Hepatic stellate cell (primary cell): ENCODE measurements at regions not wholly inside any gene's neighbourhood (a gene's known extent, or its start where the extent isn't known, plus 50 kb on each side); places are given as distances from the start of the nearest gene placed in this dataset.
"Not testable (repeated sequence)": the region's sequence is repeated elsewhere in the genome, so short reads cannot be mapped to it uniquely, and the experiment has no call there.

Experiments used
- DNase-seq: peaks from one replicate; pipeline ENCODE4 v3.0.0; 2011; ENCODE audit warnings: low spot score

DNA sequence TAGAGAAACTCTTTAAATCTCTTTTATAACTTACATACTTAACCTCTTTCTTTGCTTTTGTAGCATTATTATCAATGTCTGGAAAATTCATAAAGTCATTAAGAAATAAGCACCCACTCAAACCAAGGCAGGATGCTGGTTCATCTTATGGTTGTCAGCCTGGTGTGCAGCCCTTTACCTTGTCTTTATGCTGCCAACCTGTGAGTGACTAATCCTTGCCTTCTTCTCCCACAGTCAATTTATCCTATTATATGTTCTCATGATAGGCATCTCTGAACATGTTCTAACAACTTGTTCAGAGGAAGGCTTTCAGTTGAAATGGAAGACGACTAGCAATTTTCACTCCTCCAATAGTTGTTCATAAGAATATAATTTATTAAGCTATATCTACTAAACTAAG lies 186.9 kb upstream of the CAND1 start:
- DNase-seq = no peak

DNA sequence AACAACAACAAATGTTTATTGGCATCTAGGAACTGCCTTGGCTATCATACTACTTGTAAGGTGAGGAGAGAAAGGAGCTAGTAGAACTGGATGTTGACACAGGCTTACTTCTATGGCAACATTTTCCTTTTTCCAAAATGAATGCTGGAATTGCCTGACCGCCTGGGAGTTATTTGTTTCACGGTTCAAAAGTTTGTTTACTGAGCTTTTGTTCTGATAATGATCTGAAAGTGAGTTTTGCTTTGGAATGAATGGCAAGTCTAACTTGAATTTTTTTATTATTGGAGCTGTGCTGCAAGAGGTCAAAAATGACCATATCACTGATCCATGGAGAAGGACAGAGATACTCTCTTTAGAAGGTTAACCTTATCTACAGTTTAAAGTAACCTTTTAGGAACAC lies 183.5 kb upstream of the CAND1 start:
- no peak for DNase-seq

DNA sequence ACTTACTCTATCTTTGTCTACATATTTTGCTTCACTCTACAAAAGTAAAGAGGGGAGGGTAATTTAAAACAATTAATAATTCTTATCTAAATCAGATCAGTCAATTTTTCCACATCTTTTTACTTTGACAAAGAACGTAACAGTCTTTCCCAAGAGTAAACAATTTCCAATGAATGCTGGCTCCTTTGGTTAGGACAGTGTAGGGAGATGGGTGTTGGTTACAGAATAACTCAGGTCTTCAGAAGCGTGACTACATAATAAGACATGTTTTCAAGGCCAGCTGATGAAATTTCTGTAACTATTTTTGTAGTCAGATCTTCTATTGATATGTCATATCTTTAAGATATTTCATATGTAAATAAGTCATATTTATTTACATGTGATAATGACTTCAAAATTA lies 183.0 kb upstream of the CAND1 start:
- no peak for DNase-seq

DNA sequence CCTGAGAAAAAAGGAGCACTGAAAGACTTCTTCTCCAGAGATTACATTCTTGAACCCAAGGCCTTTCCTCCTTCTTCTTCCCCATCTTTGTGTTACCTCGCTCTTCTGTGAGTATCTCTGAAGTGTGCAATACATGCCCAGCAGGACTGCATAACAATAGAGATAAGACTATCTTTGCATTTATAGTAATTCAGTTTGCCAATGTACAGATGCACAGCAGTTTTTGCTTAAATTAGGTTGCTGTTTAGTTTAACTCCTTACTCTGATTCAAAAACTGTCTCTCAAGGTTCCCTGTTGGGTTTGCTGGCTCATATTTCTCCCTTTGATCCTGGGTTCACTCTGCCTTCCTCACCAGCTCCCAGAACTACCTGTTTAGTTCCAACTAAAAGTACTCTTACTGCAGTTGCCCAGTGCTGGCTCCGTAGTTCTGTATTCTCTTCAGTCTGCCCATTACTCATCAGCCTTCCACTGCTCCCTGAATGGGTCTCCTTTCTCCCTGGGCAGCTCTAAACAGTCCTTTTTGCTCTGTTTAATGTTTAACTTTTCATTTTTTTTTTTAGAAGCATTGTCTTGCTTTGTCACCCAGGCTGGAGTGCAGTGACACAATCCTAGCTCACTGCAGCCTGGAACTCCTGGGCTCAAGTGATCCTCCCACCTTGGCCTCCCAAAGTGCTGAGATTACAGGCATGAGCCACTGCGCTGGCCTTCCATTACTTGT lies 180.6 kb upstream of the CAND1 start:
- no peak for DNase-seq

DNA sequence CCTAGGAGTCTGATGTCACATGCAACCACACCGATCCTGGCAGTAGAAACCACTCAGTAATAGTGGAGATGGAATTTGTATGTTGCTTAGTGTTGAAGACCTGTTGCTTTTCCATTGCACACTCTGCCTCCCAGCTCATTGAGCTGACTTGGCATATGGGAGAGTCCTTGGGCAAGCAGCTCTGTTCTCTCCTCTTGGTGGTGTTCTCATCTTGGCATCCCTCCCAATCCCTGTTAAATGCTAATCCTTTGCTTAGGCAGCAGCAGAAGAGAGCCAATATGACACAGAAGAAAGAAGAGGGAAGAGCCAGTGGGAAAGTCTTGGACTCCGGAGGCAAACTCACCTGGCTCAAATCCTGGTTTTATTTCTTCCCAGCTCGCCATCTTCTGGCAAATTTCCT lies 178.0 kb upstream of the CAND1 start:
- DNase-seq = no peak

DNA sequence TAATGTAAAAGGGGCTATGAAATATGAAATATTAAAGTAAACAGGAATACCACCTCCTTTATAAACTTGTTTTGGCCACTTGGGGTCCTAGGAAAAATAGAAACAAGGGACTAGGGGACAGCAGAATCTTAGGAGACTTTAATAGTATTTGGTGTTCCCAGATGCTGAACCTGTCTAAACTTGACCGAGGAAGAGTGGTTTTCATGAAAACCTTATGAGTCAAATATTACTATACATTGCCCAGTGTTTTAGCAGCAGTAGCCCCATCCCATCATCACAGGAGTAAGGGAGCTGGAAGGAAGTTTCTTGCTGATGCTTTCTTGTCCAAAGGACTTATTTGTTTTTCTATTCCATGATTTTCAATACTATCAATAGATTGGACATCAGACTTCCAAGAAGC lies 177.5 kb upstream of the CAND1 start:
- DNase-seq = no peak

GRCh38 chr12:67092934-67093333 lies 176.2 kb upstream of the CAND1 start:
- not testable (repeated sequence) for DNase-seq

DNA sequence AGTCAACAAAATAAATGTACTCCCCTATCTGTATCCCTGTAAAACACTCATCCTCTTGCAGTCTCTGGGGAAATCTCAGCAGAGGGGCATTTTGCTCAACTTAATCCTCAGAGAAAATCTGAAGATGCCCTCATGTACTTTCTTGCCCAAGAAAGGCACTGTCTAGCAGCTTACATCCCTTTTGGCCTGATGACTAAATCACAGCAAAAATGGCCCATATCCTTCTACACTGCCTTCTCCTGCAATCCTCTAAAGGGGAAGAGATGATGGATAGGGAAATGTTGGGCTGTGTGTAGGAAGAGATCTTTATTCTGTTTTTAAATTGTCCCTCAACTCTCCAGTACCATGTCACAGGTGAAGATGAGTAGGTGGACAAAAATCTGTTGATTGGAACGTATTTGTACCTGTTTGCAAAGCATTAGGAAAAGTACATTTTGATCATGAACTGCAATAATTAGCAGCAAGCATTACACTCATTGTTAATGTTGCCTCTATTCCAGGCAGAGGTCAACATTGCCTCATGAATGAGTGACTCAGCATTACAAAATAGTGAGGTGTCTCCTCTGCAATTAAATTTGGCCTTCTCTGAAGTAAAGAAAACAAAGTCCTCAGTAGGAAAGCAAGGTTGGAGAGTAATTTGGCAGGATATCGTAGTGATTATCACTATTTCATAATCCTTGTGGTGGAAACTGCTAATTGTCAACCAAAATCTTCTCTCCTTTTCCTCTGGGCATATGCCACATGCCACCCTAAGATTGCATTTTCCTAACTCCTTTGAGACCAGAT lies 172.4 kb upstream of the CAND1 start:
- DNase-seq = no peak

- no peak for DNase-seq
These were observed 169.3 kb upstream of the CAND1 start for GRCh38 chr12:67099858-67100257.

DNA sequence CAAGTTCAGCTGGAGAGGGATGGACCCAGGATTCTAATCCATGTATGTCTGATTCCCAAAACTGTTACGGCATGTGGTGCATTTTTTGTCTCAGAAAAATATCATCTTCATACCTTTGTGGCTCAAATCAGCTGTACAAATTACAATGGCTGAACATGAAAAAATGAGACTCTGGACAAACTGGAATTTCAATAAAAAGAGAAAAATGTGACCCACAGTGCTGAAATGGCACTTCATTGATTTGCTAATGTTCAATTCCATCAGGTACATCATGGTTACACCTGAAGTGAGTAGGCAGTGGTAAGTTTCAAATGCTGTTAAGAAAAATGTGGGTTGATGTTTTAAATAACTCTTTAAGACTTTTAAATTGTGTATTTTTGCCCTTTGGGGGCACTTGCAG lies 165.6 kb upstream of the CAND1 start:
- no peak for DNase-seq

DNA sequence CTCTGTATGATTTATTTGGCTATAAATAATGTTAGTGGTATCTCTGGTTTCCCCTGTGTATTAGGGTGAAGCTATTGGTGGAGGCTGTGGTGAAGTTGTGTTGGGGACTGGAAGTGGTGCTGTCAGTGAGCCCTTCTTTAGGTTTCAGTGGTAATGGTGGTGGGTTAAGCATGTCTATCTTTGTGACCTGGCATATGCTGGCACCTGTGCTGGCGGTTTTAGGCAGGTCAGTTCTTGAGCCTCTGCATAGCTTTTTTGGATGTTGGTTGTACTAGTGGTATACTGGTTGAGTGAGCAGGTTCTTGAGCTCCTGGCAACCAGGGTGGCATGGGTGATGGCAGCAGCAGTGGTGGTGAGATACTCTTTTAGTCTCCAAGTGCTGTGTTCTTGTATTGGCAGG lies 161.9 kb upstream of the CAND1 start:
- no peak for DNase-seq

DNA sequence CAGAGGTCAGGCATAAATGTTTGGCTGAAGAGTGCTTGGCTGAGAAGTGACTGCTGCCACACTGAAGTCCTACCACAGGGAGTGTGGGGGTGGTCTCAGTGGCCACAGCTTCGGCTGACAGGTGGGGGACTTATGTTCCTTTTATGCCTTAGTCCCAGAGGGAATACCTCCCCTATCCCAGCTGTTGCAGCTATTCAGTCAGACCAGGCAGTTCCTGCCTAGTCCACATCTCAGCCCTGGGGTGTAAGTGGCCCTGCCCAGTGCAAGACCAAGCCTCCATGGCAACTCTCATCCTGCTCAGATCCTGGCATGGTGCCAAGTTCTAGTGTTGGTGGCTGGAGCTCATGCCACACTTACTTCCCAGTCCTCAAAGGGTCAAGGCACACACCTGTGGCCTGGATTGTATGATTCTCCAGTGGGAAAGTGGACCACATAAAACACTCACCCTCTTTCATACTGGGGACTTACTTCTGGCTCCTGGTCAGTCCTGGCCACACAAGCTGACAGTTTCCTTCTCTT lies 161.3 kb upstream of the CAND1 start:
- no peak for DNase-seq

GRCh38 chr12:67110345-67110744 lies 158.8 kb upstream of the CAND1 start:
- DNase-seq = not testable (repeated sequence)

DNA sequence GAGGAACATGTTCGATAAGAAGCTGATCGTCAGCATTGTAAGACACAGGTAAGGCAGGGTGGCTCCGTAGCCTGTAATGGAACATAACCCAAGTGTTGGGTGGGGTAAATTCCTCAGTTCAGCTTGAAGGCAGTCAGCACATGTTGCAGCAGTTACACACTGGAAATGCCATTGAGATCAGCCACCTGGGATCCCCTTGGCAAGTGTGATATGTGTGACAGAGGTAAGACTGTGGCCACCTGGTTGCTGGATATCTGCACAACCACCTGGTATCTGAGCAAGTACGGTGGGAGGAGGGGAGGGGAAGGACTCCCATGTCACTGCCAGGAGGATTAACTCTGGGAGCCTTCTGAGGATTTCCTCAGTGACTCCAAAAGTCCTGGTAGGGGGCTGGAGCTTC lies 158.0 kb upstream of the CAND1 start:
- no peak for DNase-seq

GRCh38 chr12:67112586-67112985 lies 156.6 kb upstream of the CAND1 start:
- DNase-seq = no peak

- DNase-seq = no peak
These were observed 153.0 kb upstream of the CAND1 start for GRCh38 chr12:67116134-67116533.

DNA sequence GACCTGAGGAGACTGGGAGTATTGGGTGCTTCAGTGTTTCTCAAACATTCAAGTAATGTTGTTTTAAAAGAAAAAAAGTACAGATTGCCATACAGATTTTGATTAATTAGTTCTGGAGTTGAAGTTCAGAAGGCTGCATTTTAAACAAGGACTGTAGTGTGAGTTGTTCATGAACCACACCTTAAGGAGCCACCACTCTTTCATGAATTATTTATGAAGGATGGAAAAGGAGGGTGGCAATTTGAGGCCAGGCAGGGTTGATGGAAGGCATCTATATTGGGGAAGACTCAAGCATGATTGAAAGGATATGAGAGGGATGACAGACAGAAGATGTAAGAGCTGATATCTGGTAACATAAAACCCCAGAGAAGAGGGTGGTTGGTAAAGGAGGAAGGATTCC lies 146.6 kb upstream of the CAND1 start:
- DNase-seq = no peak

DNA sequence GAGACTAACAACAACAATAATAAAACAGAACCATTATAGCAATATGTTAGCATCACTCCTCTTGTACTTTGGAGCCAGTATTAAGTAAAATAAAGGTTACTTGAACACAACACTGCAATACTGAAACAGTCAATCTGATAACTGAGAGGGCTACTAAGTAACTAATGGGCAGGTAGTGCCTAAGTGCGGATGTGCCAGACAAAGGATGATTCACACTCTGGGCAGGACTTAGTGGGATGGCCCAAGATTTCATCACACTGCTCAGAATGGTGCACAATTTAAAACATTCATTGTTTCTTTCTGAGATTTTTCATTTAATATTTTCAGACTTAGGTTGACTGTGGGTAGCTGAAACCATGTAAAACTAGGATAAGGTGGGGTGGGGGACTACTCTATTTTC lies 131.9 kb upstream of the CAND1 start:
- DNase-seq = no peak

DNA sequence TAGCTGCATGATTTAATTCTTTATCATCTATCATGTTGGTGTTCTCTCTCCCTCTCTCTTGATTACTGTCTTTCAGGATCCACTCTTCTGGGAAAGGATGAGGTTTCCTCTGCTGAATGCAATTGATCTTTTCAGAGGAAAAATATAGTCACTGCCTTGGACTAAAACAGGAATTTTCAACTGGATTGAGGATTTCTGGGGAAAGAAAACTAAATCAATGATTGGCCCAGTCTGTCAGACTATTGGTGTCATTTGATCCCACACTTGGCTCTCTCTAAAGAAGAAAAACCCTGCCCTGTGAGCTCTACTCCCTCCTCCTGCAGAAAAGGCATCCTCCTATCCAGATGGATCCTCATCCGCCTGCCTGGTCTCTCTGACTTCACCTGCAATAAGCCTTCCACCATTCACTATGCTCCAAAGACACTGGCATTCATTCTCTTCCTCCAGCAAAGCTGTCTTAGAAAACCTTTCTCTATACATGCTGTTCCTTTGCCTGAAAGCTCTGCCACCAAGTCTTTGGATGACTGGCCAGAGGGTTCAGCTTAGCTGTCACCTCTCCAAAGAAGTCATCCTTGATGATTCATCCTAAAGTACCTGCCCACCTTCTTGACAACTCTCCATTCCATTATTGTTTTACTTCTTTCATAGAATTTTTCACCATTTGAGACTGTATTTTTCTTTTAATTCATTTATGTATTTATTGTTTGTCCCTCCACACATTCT lies 127.7 kb upstream of the CAND1 start:
- no peak for DNase-seq

DNA sequence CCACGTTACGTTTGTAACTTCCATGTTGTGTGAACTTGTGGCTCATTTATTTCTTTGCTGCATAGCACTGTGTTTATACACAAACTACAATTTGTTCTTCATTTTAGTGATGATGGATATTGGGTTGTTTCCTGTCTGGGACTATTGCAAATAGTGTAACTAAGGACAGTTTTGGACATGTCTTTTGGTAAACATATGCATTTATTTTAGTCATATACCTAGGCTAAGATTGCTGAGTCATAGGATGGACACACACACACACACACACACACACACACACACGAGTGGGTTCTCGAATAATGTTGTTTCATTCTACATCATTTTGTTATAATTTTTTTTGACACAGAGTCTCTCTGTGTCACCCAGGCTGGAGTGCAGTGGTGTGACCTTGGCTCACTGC lies 123.5 kb upstream of the CAND1 start:
- no peak for DNase-seq

DNA sequence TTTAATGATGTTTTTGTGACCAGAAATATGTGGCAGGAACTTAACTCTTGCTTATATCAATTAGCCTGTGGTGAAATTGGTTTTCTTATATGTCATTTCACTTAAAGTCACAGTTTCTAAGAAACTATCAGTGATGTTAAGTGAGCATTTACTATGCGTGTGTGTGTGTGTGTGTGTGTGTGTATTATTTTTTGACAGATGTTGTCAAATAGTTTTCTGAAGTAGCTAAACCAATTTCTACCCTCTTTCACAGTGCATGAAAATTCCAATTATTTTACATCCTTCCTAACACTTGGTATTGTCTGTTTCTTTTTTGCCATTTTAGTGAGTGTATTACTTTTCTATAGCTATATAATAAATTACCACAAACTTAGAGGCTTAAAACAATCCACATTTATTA lies 122.1 kb upstream of the CAND1 start:
- no peak for DNase-seq

DNA sequence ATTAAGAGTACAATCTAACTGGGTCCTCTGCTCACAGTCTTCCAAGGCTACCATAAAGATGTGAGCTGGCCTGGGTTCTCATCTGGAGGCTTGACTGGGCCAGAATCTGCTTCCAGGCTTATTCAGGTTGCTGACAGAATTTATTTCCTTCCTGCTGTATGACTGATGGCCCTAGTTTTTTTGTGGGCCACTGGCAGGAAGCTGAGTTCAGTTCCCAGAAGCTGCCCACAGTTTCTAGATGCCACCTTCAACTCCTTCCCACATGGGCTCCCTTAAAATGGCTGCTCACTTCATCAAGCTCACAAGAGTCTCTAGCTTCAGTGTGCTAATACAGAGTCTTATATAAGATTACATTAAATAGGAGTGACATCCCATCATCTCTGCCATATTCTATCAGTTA lies 121.7 kb upstream of the CAND1 start:
- no peak for DNase-seq

GRCh38 chr12:67148265-67148664 lies 120.9 kb upstream of the CAND1 start:
- DNase-seq = no peak
